Hepatocyte (in vitro differentiated cells): ENCODE measurements at regions not wholly inside any gene's neighbourhood (a gene's known extent, or its start where the extent isn't known, plus 50 kb on each side); places are given as distances from the start of the nearest gene placed in this dataset.

Experiments used
- DNase-seq: peaks from one replicate; pipeline ENCODE4 v3.0.0-alpha.2; 2016; ENCODE audit warnings: low spot score
- H2AFZ ChIP-seq: fragments of 200-600 bp; sonication (generic); 2 replicates; pipeline ENCODE4 v1.6.0; 2016; ENCODE audit warnings: antibody characterized with exemption, mild to moderate bottlenecking
- H3K27ac ChIP-seq: fragments of 200-600 bp; sonication (generic); 2 replicates; pipeline ENCODE4 v1.5.1; 2016; ENCODE audit warnings: mild to moderate bottlenecking
- H3K27me3 ChIP-seq: fragments of 200-600 bp; sonication (generic); 2 replicates; pipeline ENCODE4 v1.6.1; 2016
- H3K36me3 ChIP-seq: fragments of 200-600 bp; sonication (generic); replicated peaks from 2 replicates; pipeline ENCODE4 v1.5.1; 2016; ENCODE audit warnings: low read depth; ENCODE audit not compliant: insufficient read depth
- H3K4me1 ChIP-seq: fragments of 200-600 bp; sonication (generic); 2 replicates; pipeline ENCODE4 v1.5.1; 2016; ENCODE audit warnings: mild to moderate bottlenecking, moderate library complexity; ENCODE audit not compliant: insufficient read depth
- H3K4me2 ChIP-seq: fragments of 200-600 bp; sonication (generic); 2 replicates; pipeline ENCODE4 v1.6.0; 2016
- H3K4me3 ChIP-seq: fragments of 200-600 bp; sonication (generic); 2 replicates; pipeline ENCODE4 v1.5.1; 2016; ENCODE audit warnings: mild to moderate bottlenecking
- H3K79me2 ChIP-seq: fragments of 200-600 bp; sonication (generic); 2 replicates; pipeline ENCODE4 v1.6.0; 2017; ENCODE audit warnings: mild to moderate bottlenecking
- H3K9me2 ChIP-seq: fragments of 200-600 bp; sonication (generic); replicated peaks from 2 replicates; pipeline ENCODE4 v1.6.0; 2017; ENCODE audit warnings: mild to moderate bottlenecking; ENCODE audit not compliant: insufficient read depth
- H3K9me3 ChIP-seq: fragments of 200-600 bp; sonication (generic); 2 replicates; pipeline ENCODE4 v1.5.1; 2016; ENCODE audit warnings: low read depth, mild to moderate bottlenecking
- H4K20me1 ChIP-seq: fragments of 200-600 bp; sonication (generic); 2 replicates; pipeline ENCODE4 v1.6.0; 2016; ENCODE audit warnings: mild to moderate bottlenecking; ENCODE audit not compliant: insufficient read depth, poor library complexity, severe bottlenecking
- CTCF ChIP-seq: fragments of 200-600 bp; sonication (generic); IDR thresholded peaks from 2 replicates; pipeline ENCODE4 v1.5.1; 2016; ENCODE audit warnings: antibody characterized with exemption, mild to moderate bottlenecking; ENCODE audit not compliant: poor library complexity
- EZH2 ChIP-seq: fragments of 200-600 bp; sonication (generic); IDR thresholded peaks from 2 replicates; pipeline ENCODE4 v1.6.1; 2016; ENCODE audit warnings: antibody characterized with exemption, mild to moderate bottlenecking, borderline replicate concordance
- EZH2phosphoT487 ChIP-seq: fragments of 200-600 bp; sonication (generic); IDR thresholded peaks from one replicate; pipeline ENCODE4 v1.6.1; 2018; ENCODE audit warnings: antibody characterized with exemption, mild to moderate bottlenecking, low read depth, moderate library complexity; ENCODE audit not compliant: unreplicated experiment, severe bottlenecking
- WGBS: methylation state at CpG from one replicate; pipeline ENCODE4 v1.1.6; 2016; ENCODE audit warnings: low lambda C conversion rate; ENCODE audit errors: missing lambda C conversion rate; 5-methylcytosine and 5-hydroxymethylcytosine counted together

- Histone ChIP-seq H3K4me2 (no peak overlapping the region), H3K36me3 (no peaks in the 10 kb centered on the region), H3K4me3 (no peak overlapping the region), H3K27ac (no peak overlapping the region), H3K79me2 (no peaks in the 10 kb centered on the region), H3K4me1 (peaks cover 3% of the 10 kb centered on the region), H3K9me2 (no peaks in the 10 kb centered on the region), H3K27me3 (no peaks in the 10 kb centered on the region), H2AFZ (no peak overlapping the region), H3K9me3 (no peaks in the 10 kb centered on the region), H4K20me1 (no peaks in the 10 kb centered on the region)
- 92% methylated on average over 4 of the region's 4 CpGs for WGBS
- no peak for DNase-seq
- TF ChIP-seq EZH2 (no peak), EZH2phosphoT487 (no peak), CTCF (no peak)
These were observed 440.9 kb downstream of the PDCD6IP start for GRCh38 chr3:34239287-34239686.

DNA sequence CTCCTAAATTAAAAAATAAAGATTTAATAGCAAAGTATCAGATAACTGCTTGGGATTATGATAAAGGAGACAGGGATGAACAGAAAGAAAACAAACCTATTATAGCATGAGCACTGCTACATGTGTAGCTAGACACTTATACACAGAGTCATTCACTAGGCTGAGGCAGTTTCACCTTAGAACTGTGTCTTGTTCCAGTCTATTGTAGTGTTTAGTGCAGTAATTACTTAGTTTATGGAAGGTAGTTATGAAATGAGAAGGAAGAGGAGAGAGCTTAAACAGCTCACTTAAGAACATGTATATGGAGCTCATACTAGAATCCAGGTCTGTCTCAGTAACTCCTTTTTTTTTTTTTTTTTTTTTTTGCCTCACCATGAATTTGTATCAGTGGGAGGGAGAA lies 441.4 kb downstream of the PDCD6IP start:
- H4K20me1 ChIP-seq = no peaks in the 10 kb centered on the region
- H3K27ac ChIP-seq = no peak overlapping the region
- no peak overlapping the region for H3K4me2 ChIP-seq
- H2AFZ ChIP-seq = no peak overlapping the region
- no peaks in the 10 kb centered on the region for H3K9me2 ChIP-seq
- H3K4me1 ChIP-seq = peaks cover 3% of the 10 kb centered on the region
- no peak for DNase-seq
- H3K36me3 ChIP-seq = no peaks in the 10 kb centered on the region
- H3K9me3 ChIP-seq = no peaks in the 10 kb centered on the region
- no peak for TF ChIP-seq EZH2
- TF ChIP-seq CTCF = no peak
- TF ChIP-seq EZH2phosphoT487 = no peak
- H3K79me2 ChIP-seq = no peaks in the 10 kb centered on the region
- H3K4me3 ChIP-seq = no peak overlapping the region
- H3K27me3 ChIP-seq = no peaks in the 10 kb centered on the region

GRCh38 chr3:34247401-34247800 lies 449.0 kb downstream of the PDCD6IP start:
- DNase-seq = no peak
- no peaks in the 10 kb centered on the region for H4K20me1 ChIP-seq
- no peaks in the 10 kb centered on the region for H3K27me3 ChIP-seq
- H3K4me1 ChIP-seq = no peaks in the 10 kb centered on the region
- no peaks in the 10 kb centered on the region for H3K9me2 ChIP-seq
- WGBS = 84% methylated on average over 1 of the region's 1 CpG
- no peak overlapping the region for H3K4me2 ChIP-seq
- no peaks in the 10 kb centered on the region for H3K9me3 ChIP-seq
- no peak for TF ChIP-seq CTCF
- TF ChIP-seq EZH2 = no peak
- no peak for TF ChIP-seq EZH2phosphoT487
- no peak overlapping the region for H3K27ac ChIP-seq
- H3K36me3 ChIP-seq = no peaks in the 10 kb centered on the region
- H2AFZ ChIP-seq = no peak overlapping the region
- no peaks in the 10 kb centered on the region for H3K79me2 ChIP-seq
- no peak overlapping the region for H3K4me3 ChIP-seq

DNA sequence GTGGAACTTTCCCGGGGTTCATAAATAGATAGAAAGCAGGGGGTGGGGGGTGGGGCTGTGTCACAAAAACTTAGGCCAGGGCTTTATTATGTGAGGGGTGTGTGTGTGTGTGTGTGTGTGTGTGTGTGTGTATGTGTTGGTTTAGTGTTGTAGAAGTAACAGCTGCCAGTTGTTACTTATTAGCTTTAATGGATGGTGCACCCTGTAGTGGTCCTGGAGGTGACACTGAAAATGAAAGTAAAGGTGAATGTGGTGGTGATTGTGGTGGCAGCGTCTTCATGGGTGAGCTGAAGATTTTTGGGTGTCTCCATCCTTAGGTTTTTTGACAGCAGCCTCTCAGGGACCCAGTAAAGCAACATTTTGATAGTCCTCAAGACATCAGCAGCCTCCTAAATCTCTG lies 449.9 kb downstream of the PDCD6IP start:
- WGBS = 77% methylated on average over 2 of the region's 2 CpGs
- no peaks in the 10 kb centered on the region for H4K20me1 ChIP-seq

More for the DNA sequence above, 449.9 kb downstream of the PDCD6IP start:
- Histone ChIP-seq H2AFZ (no peak overlapping the region), H3K36me3 (no peaks in the 10 kb centered on the region), H3K4me1 (no peaks in the 10 kb centered on the region), H3K27ac (no peak overlapping the region), H3K79me2 (no peaks in the 10 kb centered on the region), H3K9me3 (no peaks in the 10 kb centered on the region), H3K4me3 (no peak overlapping the region), H3K9me2 (no peaks in the 10 kb centered on the region), H3K4me2 (no peak overlapping the region), H3K27me3 (no peaks in the 10 kb centered on the region)
- TF ChIP-seq CTCF (no peak), EZH2phosphoT487 (no peak), EZH2 (no peak)
- no peak for DNase-seq
